GM21526 (cell line): ENCODE measurements at regions not wholly inside any gene's neighbourhood (a gene's known extent, or its start where the extent isn't known, plus 50 kb on each side); places are given as distances from the start of the nearest gene placed in this dataset.

ENCODE experiments used
- ATAC-seq: cut with Tn5 transposase; IDR thresholded peaks from one replicate; pipeline ENCODE4 v1.9.1; 2021; ENCODE audit warnings: moderate library complexity; ENCODE audit not compliant: unreplicated experiment, low FRiP score

DNA sequence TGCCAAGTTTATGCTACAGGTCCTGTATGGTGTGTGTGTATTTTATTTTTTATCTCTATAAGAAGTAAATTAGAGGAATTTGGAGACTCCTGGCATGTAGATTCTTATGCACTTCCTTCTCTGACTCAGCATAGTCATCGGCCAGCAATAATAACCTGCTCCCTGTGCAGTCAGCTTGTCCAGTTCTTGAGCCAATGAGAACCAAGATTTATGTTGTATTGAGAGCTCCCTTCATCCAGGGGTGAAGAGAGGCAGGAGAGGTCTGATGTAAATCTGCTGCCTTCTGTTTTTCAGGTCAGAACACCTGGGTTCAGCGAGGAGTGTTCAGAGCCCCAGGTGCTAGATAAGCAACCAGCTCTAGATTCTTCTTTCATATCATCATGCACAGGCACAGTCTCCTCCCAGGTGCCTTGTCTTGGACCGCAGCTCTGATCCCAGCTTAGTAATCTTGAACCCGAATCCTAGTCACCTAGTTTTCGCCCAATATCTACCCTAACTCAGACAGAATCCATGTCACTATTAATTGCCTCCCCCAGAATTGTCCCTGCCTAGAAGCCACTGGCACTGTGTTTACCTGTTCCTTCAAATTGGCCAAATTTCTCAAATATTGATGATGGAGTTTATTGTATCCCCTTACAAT is 328.2 kb upstream of the NCAM1 start:
- ATAC-seq = no peak

DNA sequence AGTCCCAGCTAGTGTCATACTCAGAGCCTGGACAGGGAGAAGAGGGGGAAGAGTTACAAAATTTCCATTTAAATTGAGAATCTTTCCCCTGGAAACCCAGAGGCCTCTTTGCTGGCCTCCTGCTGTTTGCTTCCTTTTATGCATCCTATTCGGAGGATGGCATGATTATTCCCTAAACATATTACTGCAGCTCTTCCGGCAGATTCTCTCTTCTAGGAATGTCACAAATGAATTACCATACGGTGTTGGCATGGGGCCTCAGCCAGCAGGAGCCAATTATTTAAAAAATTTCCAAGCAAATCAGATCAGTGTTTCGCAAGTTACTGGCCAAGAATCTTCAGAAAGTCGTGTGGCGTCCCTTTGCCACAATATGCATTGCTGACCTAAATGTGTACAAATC is 326.7 kb upstream of the NCAM1 start:
- ATAC-seq = no peak

DNA sequence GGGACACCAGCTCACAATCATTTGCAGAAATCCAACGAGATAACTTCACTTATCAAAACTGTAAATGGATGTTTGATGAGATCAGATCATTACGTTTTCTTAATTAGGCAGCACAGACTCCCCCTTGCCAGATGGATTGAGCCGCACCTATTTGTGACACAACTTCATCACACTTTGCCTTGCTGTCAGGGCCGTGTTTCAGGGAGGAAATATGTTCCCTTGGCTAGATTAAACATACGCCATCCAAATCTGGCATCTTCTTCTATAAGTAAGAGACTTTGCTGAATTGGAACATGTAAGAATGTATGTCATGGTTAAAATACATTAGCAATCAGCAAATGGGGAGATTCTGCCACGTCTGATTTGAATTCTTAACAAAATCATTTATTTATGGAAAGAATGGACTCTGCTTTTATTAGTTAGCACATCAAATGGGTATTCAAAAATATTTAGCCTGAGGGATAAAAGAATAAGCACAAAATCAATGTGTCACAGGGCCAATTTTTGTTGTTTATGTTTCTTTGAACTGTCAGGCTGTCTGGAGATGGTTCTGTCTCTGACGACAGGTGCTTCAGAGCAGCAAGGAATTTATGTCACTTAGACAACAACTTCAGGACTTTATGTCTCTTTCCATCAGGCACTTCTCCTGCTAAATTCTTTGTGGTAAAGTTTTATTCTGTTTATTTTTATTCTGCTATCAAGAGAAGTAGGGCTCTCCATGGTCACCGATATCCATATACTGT is 326.1 kb upstream of the NCAM1 start:
- ATAC-seq = no peak

DNA sequence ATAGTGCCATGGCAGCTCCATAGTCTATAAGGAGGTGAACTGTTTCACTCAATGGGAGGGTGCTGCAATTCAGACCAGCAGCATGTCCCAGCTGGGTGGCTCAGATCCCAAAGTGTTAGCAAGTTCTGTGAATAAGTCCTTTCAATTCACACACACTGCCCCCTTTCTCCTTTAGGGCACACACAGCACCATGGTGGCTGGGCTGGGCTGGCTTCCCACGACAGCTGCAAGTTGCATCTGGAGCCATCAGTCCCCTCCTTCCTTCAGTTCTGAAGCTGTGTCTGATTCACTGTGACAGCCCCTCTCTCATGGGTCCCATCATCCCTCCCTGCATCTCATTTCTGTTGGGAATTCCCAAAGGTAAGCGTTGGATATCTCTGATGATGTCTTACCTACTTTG is 324.1 kb upstream of the NCAM1 start:
- no peak for ATAC-seq

DNA sequence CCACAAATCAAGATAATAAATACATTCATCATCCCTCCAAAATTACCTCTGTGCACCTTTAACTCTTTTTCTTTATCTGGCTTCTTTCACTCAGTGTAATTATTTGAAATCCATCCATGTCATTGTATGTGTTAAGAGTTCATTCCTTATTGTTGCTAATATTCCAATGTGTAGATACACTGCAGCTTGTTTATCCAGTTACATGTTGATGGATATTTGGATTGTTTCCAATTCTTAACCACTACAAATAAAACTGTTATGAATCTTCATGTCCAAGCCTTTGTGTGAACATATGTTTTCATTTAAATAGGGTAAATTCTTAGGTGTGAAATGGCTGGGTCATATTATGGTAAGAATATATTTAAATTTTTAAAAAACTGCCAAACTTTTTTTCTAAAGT is 323.3 kb upstream of the NCAM1 start:
- no peak for ATAC-seq

DNA sequence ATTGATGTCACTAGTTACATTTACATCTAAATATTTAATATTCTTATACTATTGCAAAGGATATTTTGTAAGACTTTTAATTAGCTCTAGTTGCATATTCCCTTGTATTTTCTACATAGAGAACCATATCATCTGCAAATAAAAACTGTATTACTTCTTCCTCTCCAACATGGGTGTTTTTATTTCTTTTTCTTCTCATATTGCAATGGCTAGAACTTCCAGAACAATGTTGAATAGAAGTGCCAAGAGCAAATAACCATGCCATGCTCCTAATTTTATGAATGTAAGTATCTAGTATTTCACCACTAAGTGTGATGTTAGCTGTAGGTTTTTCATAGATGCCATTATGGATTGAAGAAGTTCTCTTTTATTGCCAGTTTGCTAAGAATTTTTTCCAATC is 321.8 kb upstream of the NCAM1 start:
- no peak for ATAC-seq

DNA sequence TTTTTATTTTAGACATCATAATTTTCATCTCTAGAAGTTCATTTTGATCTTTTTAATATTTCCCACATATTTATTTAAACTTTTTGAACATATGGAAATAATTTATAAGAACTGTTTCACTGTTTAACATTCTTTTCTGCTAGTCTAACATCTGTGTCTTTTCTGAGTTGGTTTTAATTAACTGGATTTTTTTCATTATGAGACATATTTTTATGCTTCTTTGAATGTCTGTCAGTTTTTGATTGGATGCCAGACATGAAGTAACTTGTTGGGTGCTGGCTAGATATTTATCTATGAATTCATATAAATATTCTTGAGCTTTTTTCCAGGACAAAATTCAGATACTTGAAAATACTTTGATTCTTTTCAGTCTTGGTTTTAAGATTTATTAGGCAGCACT is 317.8 kb upstream of the NCAM1 start:
- no peak for ATAC-seq

DNA sequence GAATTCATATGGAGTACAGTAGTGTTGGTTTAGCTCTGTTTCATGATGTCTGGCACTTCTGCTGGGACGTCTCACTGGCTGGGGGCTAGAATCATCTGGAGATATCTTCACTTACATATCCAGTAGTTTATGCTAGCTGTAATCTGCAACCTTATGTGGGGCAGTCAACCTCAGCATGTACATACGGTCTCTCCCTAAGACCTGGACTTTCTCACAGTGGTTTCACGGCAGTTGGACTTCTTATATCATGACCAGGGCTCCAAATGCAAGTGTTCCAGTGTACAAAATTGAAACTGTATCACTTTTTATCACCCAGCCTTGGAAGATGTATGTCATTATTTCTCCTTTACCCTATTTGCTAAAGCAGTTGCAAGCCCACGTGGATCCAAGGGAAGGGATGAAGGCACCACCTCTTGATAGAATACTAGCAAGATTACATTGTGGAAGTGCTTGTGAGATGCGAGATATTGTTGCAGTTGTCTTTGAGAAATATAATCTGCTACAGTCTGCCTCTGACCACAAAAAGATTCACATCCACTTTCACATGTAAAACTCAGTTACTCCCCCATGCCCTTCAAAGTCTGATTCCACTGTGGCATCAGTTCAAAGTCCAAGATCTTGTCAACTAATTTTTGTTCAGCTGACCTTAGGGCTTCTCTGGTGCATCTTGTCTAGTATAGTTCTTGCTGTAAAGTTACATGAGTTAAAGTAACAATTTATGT is 316.6 kb upstream of the NCAM1 start:
- peak; percentile 85 for ATAC-seq

DNA sequence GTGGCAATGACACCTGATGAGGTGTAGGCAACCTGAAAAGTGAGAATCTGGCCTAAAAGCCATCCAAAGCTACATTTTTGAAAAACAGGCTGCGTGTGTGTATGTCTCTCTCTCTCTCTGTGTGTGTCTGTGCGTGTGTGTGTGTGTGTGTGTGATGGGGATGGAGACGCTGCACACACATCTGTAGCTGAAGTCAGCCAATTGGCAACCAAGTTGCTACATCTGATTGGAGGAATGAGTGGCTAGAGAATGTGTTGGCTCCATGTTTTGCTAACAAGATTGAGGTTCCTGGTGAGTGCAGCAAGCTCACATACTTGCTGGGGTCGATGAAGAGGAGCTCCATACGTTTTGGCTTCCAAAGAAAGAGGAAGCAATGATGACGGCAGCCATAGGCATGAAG is 311.4 kb upstream of the NCAM1 start:
- ATAC-seq = no peak

DNA sequence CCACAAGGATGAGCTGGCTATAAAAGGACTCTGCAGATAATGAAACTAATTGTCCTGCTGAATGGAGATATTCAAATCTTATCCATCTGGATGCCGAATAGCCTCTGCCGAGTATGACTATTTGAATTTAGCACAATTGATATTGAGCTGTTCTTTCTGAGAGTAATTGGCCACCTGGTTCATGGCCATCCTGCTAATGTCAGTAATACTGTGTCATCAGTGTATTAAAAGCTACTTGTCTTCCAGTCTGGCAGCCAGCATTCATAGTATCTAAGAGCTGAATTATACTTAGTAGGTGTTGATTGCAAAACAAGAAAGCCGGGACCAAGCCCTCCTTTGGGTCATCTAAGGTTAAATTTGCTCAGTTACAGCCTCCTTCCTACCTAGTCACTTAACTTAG is 310.7 kb upstream of the NCAM1 start:
- ATAC-seq = no peak

DNA sequence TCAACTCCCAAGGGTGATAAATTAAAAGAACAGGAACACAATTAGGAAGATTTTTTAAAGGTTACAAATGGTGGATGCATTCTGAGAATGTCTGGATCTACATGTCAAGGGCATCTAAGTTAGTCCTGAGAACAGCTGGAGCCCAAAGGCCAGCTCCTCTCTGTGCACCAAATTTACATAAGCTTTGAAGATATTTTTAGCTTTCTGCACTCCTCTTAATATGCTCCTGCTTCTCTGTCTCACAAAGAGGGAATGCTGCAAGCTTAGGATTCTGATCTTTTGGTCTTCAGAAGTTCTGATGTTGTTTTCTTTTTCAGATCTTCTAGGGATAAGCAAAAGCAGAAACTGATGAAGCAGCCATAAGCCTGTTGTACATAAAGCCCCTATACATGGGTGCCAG is 309.8 kb upstream of the NCAM1 start:
- ATAC-seq = no peak

DNA sequence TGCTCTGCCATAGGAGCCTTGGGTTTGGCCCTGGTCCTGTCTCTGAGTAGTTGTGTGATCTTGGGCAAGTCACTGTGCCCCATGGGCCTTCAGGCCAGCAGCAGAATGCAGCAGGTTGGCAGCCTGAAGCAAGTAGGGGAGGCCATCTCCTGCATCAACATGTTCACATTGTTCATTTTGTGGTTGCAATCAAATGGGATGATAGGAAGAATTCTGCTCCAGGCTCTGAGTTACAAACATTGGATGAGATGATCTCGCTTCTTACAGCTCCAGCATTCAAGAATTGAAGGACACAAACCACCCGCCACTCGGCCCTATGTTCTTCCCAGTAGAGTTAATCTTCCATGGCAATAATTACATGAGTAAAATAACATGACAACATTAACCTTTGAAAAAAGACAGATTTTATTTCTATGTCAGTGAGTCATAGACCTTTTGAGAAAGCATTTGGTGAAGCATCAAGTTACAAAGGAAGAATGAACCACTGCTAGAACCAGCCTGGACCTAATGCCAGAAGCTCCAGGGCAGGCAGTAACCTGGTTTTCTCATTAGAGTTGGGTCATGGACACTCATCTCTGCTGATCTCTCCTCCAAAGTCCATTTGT is 308.3 kb upstream of the NCAM1 start:
- ATAC-seq = no peak

DNA sequence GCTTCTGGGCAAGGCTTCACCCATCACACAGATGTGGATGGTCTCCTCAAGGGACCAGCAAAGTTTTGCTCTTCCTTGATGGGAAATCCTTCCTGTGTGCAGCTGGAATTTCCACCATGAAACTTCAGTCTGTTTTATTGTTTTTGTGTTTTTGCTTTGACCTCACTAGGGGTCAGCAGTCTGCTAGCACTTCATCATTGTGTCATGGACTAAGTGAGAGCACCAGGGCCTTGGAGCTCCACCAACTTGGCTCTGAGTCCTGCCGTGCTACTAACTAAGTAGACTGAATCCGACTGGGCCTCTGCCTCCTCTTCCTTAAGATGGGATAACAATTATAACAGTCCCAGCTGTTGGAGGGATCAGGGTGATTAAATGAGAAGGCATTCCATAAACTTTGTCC is 305.8 kb upstream of the NCAM1 start:
- no peak for ATAC-seq

DNA sequence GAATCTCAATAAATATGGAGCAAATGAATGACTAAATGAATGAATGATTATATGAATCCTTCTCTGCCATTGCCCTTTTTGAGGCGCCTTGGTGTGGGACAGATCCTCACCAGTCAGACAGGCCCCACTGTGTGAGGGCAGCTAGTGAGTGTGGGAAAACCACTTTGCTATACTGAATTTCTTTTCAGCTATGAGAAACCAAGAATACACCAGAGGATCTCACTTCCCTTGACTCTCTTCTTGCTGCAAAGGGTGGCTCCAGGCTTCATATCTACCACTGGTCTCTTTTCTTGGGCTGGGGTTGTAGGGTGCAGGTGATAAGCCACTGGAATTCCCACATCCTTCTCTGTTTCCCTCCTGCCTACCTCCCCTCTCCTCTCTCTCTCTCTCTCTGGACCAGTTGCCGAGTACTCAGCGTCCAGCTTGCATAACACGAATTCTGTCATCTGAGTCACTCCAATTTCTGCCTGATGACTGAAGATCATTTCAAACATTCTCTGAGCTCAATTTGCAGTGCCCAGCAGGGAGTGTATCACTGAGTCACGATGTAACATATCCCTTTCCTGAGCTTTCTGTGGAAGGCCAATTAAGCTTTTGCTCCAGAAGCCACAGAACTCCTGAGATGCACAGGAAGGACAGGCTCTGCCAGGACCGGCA is 304.3 kb upstream of the NCAM1 start:
- ATAC-seq = no peak

DNA sequence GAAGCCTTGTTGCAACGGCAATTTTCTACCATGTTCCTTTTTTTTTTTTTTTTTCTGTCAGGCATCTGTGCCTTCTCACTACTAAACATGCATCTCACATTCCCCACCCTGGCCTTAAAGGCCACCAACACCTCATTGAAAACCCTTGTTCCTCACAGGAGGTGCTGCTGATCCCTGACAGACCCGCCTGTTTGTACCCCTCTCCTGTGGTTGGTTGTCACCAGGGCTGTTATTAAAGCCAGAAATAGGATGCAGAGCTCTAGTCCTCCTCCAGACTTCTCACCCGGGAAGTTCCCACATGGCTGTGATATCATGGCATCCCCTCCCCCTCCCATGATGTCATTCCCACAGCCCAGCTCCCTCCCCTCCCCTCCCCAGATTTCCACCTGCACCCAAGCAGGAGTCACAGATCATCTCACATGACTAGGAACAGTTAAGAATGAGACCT is 302.8 kb upstream of the NCAM1 start:
- ATAC-seq = no peak

DNA sequence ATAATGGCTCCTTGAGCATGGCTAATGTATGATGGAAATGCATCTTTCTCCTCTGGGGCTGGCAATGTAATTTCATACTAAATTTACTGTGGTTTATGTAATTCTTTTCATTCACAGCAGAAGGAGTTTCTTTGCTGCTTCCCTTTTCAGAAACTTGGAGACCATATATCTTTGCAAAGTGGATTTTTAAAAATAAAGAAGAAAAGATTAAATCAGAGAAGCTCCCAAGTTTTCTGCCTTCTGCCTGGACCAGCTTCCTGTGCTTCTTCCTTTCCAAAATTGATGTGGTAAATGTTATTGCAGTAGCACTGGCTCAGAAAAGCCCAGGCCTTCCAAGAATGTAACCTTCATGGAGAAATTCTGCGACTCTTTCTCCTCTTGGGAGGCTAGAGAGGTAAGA is 300.1 kb upstream of the NCAM1 start:
- ATAC-seq = no peak

DNA sequence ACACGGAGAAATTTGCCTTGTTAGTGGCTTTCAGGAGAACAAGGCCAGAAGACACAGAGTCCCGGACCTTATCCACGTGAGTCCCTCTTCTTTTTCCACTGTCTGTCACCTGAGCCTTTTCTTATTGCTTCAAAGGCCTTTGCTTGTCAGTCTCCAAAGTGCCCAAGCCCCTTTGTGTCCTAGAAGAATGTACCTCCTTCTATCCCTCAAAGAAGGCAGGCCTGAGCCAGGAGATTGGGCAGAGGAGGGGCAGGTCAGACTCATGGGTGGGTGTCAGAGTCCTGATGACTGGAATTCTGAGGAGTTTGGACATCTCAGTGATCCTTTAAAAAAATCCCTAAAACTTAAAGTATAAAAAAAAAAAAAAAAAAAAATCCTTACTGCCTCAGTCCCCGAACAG is 299.6 kb upstream of the NCAM1 start:
- ATAC-seq = no peak

DNA sequence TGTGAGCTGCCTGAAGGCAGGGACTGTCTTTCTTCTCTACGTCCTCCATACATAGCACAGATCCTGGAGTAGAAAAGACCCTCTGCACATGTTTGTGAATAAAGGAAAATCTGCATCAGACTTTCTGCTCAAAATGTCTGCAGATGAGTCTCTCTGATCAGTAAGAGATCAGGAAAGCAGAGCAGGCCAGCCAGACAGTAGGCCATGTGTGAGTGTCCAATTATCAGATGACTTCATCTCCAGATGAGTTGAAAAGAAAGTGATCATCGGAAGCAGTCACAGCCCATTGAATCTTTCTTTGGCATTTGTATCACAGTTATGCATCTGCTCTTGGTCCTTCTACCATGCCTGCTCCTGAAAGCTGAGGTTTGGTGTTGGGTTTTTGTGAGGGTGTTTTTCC is 298.7 kb upstream of the NCAM1 start:
- no peak for ATAC-seq

DNA sequence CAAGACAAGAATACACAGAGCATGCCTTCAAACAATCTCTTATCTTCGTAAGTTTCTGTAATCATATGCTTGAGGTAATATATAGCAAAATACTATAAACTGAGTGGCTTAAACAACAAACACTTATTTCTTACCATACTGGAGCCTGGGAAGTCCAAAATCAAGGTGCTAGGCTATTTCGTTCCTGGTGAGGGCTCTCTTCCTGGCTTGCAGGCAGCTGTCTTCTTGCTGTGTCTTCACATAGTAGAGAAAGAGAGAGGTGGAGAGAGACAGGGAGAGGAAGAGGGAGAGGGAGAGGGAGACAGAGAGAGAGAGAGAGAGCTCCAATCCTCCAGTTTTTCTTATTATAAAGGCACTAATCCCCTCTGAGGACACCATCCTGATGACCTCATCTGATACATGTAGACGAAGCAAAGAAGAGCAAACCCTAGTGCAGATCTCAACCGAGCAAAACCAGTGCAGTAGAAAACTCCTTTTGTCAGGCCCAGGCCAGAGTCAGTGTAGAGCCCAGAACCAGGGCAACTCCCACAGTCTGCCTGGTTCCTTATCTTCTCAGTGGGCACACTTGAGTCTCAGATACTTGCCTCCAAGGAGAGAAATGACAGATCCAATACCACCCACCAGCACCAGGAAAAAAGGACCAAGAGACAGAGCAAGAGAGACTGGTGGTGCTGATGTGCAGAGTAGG is 297.1 kb upstream of the NCAM1 start:
- ATAC-seq = no peak

DNA sequence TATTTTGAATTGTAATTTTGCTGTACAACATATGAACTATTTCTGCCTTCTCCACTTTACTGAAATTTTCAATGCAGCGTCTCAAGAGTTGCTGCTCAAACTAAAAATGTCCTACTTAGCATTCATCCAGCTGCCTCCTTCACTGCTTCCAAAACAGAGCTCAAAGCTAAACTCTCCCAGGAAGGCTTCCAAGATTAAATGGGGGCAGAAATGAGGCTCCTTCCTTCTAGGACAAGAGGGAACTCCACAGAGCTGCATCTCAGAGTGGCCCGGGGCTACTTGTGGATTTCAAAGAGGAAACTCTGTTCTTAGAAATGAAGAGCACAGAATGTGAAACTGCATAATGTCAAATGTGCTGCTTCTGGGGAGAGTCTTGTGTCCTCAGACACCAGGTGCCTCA is 295.9 kb upstream of the NCAM1 start:
- ATAC-seq = no peak
